RPMI8226 (cell line): ENCODE measurements at regions not wholly inside any gene's neighbourhood (a gene's known extent, or its start where the extent isn't known, plus 50 kb on each side); places are given as distances from the start of the nearest gene placed in this dataset.
A peak's percentile ranks its signal among the peaks of the same experiment; 100 is the strongest.
"Not testable (repeated sequence)": the region's sequence is repeated elsewhere in the genome, so short reads cannot be mapped to it uniquely, and the experiment has no call there.

Source experiments
- DNase-seq: peaks from one replicate; pipeline ENCODE4 v3.0.0-alpha.2; 2015

- DNase-seq, result no peak
Measured at GRCh38 chr6:1197309-1197708, 114.6 kb upstream of the FOXQ1 start.

DNA sequence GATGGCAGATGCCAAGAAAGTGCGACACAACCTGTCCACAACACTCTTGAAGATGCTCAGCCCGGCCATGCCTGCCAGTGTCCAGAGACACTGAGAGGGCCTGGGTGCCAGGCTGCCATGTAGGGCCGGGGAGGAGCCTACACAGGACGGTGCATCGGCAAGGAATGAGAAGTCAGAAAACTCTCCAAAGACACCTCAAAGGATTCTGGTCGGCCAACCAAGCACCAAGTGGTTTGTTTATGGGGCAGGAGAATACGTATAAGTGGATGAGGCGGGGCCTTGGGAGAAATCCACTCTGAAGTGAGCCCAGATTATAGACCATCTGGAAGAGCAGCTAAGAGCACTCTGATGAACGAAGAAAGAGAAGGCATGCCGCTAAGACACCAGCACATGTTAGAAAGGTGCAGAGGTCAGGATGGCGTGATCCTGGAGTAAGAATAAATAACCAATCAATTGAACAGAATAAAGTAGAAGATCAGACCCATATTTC, 120.7 kb upstream of the FOXQ1 start:
- DNase-seq, result no peak

DNA sequence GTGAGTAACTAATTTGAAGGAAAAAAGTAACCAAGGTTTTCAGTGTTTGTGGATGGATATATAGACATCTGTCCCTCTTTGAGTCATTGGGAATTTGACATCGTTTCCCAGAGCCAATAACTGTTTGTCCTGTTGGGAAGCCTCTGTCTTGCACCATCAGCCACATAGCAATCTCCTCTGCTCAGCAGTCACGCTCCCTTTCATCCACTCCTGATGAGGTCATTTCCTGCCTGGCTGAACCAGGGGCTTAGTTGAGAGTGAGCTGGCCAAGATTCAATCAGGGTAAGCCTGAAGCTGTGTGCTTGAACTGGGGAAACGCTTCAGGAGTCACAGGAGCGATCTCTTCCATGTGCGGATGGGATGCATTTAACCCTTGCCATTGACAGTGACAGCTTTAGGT, 121.5 kb upstream of the FOXQ1 start:
- no peak for DNase-seq

DNA sequence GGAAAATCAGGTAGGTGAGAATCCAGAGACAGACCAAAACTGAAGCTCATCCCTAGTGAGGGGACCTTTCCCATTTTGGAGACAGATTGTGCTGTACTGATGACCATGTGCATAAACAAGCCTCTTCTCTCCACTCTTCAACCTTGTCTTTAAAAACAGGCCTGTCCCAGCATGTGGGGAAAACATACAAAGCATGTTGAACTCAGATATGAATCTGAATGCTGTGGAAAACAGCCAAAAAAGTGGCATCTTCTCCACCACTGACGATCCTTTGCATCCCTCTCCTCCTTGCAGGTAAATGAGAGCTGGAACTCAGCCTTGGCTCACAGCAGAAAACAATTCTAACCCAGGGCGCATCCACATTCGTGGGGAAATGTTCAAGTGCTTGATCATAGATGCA, 123.7 kb upstream of the FOXQ1 start:
- no peak for DNase-seq

DNA sequence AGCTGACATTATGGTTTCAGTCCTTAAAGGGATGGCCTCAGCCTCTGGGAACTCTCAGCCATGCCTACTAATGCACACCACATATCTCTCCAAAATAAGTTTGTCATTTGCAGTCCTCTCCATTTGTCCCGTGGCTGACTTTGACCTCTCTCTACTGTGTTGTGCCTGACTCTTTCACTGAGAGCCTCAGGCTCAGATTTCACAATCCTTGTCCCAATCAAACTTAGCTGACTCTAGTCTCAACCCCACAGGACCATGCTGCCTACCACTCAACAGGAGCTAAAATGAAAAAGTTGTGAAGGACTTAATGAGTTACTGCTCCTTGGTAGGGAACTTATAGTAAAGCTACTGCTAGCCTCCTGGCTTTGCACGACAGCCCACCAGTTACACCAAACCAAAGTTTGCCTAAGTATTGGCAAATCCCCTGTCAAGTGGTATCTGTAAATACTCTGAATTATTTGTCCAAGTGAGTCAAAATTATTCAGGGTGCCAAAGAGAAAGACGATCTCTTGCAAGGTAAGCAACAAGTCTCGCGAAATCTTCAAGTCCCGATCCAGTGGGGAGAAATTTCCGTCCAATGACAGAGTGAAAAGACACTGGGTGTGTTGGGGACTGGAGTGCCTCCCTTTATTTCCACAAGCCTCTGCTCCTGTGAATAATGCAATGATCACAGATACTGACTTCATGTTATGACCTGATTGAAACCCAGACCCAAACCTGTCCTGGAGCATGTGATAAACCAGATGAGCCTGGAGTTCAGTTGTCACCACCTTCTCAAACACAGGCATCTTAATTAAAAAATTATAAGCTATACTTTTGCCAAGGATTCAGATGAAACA, 124.4 kb upstream of the FOXQ1 start:
- DNase-seq, result no peak

DNA sequence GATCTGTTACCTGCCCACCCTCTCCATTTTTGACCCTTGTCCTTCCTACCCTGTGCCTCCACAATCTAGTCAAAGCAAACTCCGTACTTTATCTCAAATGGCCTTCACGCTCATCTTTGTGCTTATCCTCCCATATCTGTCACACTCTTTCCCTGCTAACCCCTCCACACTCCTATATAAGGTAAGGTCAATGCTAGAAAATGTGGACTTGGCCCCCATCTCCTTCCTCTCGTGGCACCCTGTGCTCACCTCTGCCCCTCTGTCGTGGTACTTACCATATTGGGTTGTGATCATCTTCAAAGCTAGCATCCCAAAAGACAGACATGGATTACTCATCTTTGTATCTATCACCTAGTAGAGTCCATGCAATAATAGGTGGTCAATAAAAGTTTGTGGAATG, 127.6 kb upstream of the FOXQ1 start:
- no peak for DNase-seq

DNA sequence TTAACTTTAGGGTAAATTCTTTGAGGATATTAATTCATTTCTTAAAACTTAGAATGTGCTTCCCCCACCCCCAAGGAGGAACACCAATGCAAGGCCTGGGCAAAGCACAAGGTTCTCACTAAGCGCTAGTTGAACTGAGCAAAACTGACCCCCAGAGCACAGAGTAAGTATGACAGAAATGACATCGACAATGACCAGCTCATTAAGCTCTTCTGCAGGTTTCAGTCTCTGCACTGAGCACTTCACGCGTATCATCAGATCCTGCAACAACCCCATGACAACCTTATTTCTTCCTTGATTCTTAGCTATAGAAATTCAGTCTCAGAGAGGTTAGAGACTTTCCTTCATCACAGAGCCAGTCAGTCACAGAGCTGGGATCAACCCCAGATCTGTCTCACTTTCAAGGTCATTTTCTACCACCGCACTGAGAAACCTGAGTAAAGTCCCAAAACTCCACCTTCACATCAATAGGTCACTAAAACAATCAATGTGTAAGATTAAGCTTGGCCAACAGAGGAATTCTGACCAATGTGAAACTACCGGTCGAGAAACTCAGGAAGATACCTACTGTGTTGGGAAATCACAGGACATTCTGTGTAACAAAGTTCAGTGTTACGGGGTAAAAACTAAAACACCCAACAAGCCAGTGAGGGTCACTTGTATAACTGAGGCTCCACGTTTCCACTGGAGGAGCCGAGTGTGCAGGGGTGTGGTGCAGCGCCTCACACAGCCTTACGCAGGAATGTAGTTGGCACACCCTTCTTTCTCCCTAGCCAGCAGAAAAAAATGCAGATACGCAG, 129.0 kb upstream of the FOXQ1 start:
- DNase-seq, result no peak

DNA sequence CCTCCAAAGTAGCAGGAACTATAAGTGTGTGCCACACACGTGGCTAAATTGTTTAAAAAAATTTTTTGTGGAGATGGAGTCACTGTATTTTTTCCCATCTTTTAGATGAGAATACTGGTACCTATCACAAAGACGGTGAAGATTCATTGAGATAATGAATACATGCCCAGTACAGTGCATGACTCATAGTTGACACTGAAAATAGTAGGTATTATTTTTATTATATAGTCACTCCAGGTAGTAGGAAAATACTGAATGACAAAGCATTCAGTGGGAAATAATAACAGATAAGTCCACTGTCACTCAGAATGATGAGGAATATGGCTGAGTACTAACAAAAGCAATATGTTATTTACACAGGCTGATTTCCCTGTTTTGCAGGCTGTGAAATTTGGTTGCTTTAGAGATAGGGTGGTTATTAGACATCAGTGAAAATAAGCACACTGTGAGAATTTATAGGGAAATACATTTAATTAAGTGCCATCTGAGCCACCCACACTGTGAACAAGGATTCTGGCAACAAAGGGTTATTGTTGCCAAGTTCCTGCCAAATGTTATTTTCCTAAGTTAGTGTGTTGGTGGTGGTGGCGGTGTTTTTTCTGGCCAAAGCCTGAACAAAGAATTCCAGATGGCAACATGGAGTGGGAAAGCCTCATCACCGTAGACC, 129.8 kb upstream of the FOXQ1 start:
- DNase-seq, result no peak

- peak; percentile 69 for DNase-seq
Measured at GRCh38 chr6:1179571-1180459, 132.1 kb upstream of the FOXQ1 start.

GRCh38 chr6:1178590-1178989, 133.3 kb upstream of the FOXQ1 start:
- no peak for DNase-seq

DNA sequence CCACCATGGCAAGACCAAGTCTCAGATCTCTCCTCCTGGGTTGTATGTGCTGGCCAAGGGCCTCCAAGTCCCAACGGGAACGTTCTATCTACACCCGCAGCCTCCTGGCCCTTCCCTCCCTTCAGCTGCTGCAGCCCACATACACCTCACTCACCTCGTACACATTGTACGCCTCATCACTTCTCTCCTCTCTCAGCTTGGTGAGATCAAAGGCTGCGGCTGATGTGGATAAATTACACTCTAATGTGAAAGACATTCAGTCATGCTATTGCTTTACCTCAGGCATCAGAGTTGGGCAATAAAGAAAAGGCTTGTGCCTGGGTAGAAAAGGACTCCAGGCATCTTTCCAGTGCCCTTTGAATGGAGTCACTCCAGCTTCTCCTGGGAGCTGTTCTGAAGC, 135.3 kb upstream of the FOXQ1 start:
- DNase-seq, result no peak

DNA sequence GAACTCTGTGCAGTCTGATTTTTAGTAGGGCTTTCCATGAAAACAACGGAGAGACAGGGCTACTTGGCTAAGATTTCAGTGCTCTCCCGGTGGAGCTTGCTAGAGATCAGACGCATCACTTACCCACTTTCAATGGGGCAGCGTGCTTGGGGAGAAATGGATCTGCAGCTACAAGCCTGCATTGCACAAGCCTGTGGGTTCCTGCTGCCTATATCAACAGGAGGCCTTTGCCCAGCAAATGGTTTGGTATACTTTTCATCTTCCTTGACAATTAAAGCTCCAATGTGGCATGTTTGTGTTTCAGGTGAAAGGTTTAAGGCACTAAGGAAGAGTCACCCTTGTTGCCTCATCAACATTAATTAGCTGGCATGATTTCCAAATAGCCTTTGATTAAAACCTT, 136.0 kb upstream of the FOXQ1 start:
- no peak for DNase-seq

DNA sequence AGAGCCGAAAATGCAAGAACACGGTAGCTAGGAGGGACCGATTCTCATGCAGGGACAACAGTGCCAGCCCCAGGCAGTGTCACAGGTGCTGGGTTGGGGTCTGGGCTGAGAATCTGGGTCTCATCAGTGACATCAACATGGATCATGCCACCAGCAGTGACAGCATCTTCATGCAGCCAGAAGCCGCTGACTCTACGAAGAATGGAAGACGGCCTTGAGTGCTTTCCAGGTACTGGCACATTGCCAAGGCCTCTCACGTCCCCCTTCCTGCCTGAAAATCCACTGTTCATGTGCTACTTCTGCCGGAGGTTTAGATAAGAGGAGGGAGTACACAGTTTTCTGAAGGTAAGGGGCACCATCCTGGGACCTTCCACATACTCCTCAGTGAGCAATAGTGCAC, 141.1 kb upstream of the FOXQ1 start:
- peak; percentile 17 for DNase-seq

GRCh38 chr6:1164600-1164999, 147.3 kb upstream of the FOXQ1 start:
- no peak for DNase-seq

GRCh38 chr6:1163501-1163900, 148.4 kb upstream of the FOXQ1 start:
- no peak for DNase-seq

GRCh38 chr6:1162367-1163275, 149.3 kb upstream of the FOXQ1 start:
- no peak for DNase-seq

DNA sequence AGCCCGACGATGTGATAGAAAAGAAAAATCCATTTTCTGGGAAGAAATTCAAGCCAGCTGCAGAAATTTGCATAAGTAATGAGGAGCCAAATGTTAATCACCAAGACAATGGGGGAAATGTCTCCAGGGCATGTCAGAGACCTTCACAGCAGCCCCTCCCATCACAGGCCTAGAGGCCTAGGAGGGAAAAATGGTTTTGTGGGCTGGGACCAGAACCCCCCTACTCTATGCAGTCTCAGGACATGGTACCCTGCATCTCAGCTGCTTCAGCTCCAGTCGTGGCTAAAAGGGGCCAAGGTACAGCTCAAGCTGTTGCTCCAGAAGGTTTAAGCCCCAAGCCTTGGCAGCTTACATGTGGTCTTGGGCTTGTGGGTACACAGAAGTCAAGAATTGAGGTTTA, 155.5 kb upstream of the FOXQ1 start:
- DNase-seq, result not testable (repeated sequence)

DNA sequence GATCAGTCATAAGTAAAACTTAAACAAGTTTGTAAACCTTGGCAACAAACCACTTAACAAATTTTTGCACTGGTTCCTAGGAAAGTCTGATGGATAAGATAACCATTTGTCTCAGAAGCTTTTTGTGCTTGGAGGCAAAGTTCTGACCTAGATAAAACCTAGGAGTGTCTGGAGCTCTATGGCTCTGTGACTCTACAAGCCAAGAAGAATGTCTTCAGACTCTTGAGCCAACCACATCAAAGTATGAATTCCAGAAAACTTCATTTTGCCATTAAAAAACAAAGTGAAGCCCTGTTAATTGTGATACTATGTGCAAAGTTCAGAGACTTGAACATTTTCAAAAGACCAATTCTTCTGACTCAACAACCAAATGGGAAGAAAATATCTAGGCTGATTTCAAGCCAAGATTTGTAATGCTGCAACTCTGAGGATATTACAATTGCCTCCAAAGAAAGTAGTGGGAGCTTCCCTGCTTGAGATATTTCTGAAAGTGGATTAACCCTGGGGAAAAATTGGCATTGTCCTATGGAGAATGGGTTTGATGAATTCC, 158.1 kb upstream of the FOXQ1 start:
- no peak for DNase-seq

GRCh38 chr6:1146500-1146899, 165.4 kb upstream of the FOXQ1 start:
- DNase-seq, result no peak

- DNase-seq, result no peak
Measured at GRCh38 chr6:1145768-1146218, 166.1 kb upstream of the FOXQ1 start.
